ENCODE measurements at regions not wholly inside any gene's neighbourhood (a gene's known extent, or its start where the extent isn't known, plus 50 kb on each side); places are given as distances from the start of the nearest gene placed in this dataset.

- no peak for DNase-seq
Measured at GRCh38 chr1:191151321-191151807, 673.7 kb upstream of the BRINP3 start.

GRCh38 chr1:191152776-191153175, 675.1 kb upstream of the BRINP3 start:
- no peak for DNase-seq

GRCh38 chr1:191155178-191155577, 677.5 kb upstream of the BRINP3 start:
- DNase-seq = no peak

GRCh38 chr1:191160837-191161236, 683.2 kb upstream of the BRINP3 start:
- no peak for DNase-seq

GRCh38 chr1:191162762-191163161, 685.1 kb upstream of the BRINP3 start:
- no peak for DNase-seq

GRCh38 chr1:191163621-191164020, 686.0 kb upstream of the BRINP3 start:
- no peak for DNase-seq

GRCh38 chr1:191174298-191174697, 696.6 kb upstream of the BRINP3 start:
- DNase-seq = peak in 1 of 3 donors; percentile 9

GRCh38 chr1:191176131-191176530, 698.5 kb upstream of the BRINP3 start:
- no peak for DNase-seq

- DNase-seq = no peak
Measured at GRCh38 chr1:191206513-191207207, 729.0 kb upstream of the BRINP3 start.

GRCh38 chr1:191222206-191222605, 744.5 kb upstream of the BRINP3 start:
- DNase-seq = no peak

GRCh38 chr1:191240925-191241324, 763.3 kb upstream of the BRINP3 start:
- peak in 1 of 3 donors; percentile 55 for DNase-seq

GRCh38 chr1:191255354-191256054, 777.8 kb upstream of the BRINP3 start:
- no peak for DNase-seq

GRCh38 chr1:191256917-191257316, 779.3 kb upstream of the BRINP3 start:
- DNase-seq = no peak

GRCh38 chr1:191260056-191260455, 782.4 kb upstream of the BRINP3 start:
- no peak for DNase-seq

GRCh38 chr1:191261111-191261510, 783.4 kb upstream of the BRINP3 start:
- DNase-seq = no peak

- no peak for DNase-seq
Measured at GRCh38 chr1:191279266-191279800, 801.7 kb upstream of the BRINP3 start.

GRCh38 chr1:191284175-191284574, 806.5 kb upstream of the BRINP3 start:
- DNase-seq = no peak

GRCh38 chr1:191290441-191290840, 812.8 kb upstream of the BRINP3 start:
- DNase-seq = peak in 1 of 3 donors; percentile 16

GRCh38 chr1:191305370-191305769, 827.7 kb upstream of the BRINP3 start:
- DNase-seq = no peak

GRCh38 chr1:191306916-191307315, 829.3 kb upstream of the BRINP3 start:
- no peak for DNase-seq

- DNase-seq = no peak
Measured at GRCh38 chr1:191320062-191320461, 838.2 kb upstream of the RGS18 start.

GRCh38 chr1:191327868-191328267, 830.4 kb upstream of the RGS18 start:
- no peak for DNase-seq

- peak in 2 of 3 donors; percentile 6 to 34 for DNase-seq
Measured at GRCh38 chr1:191343816-191344215, 814.4 kb upstream of the RGS18 start.

Measured in muscle of back (tissue), 3 donors.